Epithelial cell of esophagus (primary cell): ENCODE measurements at regions not wholly inside any gene's neighbourhood (a gene's known extent, or its start where the extent isn't known, plus 50 kb on each side); places are given as distances from the start of the nearest gene placed in this dataset.

ENCODE experiments used
- DNase-seq: peaks from one replicate; pipeline ENCODE4 v3.0.0; 2010; ENCODE audit warnings: low read depth
- H3K4me3 ChIP-seq: 2 replicates; pipeline ENCODE4 v1.5.1; 2011; ENCODE audit warnings: mild to moderate bottlenecking, low read length, control low read depth
- CTCF ChIP-seq: IDR thresholded peaks from 2 replicates; pipeline ENCODE4 v1.5.1; 2011; ENCODE audit warnings: low read depth, mild to moderate bottlenecking, low read length, control low read depth, inconsistent platforms; ENCODE audit not compliant: insufficient read depth; ENCODE audit errors: missing control alignments

- H3K4me3 ChIP-seq: no peak overlapping the region
- TF ChIP-seq CTCF: no peak
- no peak for DNase-seq
These were observed 608.8 kb upstream of the BOD1L1 start for GRCh38 chr4:14236359-14236758.

- DNase-seq: no peak
- H3K4me3 ChIP-seq: no peak overlapping the region
- TF ChIP-seq CTCF: no peak
These were observed 610.4 kb upstream of the BOD1L1 start for GRCh38 chr4:14237911-14238310.

- no peak overlapping the region for H3K4me3 ChIP-seq
- DNase-seq: peak; percentile 20
- TF ChIP-seq CTCF: no peak
These were observed 614.0 kb upstream of the BOD1L1 start for GRCh38 chr4:14241574-14241973.

- TF ChIP-seq CTCF: no peak
- H3K4me3 ChIP-seq: no peak overlapping the region
- DNase-seq: no peak
These were observed 620.2 kb upstream of the BOD1L1 start for GRCh38 chr4:14247767-14248166.

- no peak overlapping the region for H3K4me3 ChIP-seq
- TF ChIP-seq CTCF: no peak
- DNase-seq: no peak
These were observed 621.7 kb upstream of the BOD1L1 start for GRCh38 chr4:14249226-14249625.

- DNase-seq: peak; percentile 60
- H3K4me3 ChIP-seq: no peak overlapping the region
- TF ChIP-seq CTCF: peak; percentile 83
These were observed 626.7 kb upstream of the BOD1L1 start for GRCh38 chr4:14254252-14254651.

- no peak overlapping the region for H3K4me3 ChIP-seq
- no peak for DNase-seq
- no peak for TF ChIP-seq CTCF
These were observed 627.4 kb upstream of the BOD1L1 start for GRCh38 chr4:14254926-14255325.
